KMS-11 (cell line): ENCODE measurements at regions not wholly inside any gene's neighbourhood (a gene's known extent, or its start where the extent isn't known, plus 50 kb on each side); places are given as distances from the start of the nearest gene placed in this dataset.

Source experiments
- H2AFZ ChIP-seq: fragments of 200-600 bp; sonication (generic); 2 replicates; pipeline ENCODE4 v1.6.1; 2016; ENCODE audit warnings: antibody characterized with exemption, mixed run types, low read depth
- H3K27ac ChIP-seq: fragments of 200-600 bp; sonication (generic); 2 replicates; pipeline ENCODE4 v1.6.1; 2016; ENCODE audit warnings: mild to moderate bottlenecking, mixed run types
- H3K27me3 ChIP-seq: fragments of 200-600 bp; sonication (generic); 2 replicates; pipeline ENCODE4 v1.6.1; 2017; ENCODE audit warnings: mild to moderate bottlenecking, low read depth, mixed run types, moderate library complexity; ENCODE audit not compliant: insufficient read depth
- H3K36me3 ChIP-seq: fragments of 200-600 bp; sonication (generic); 2 replicates; pipeline ENCODE4 v1.6.1; 2017; ENCODE audit warnings: mild to moderate bottlenecking, mixed run types; ENCODE audit not compliant: insufficient read depth
- H3K4me1 ChIP-seq: fragments of 200-600 bp; sonication (generic); 2 replicates; pipeline ENCODE4 v1.6.1; 2016; ENCODE audit warnings: mild to moderate bottlenecking, low read depth, mixed run types; ENCODE audit not compliant: poor library complexity, severe bottlenecking
- H3K4me2 ChIP-seq: fragments of 200-600 bp; sonication (generic); 2 replicates; pipeline ENCODE4 v1.7.0; 2016; ENCODE audit warnings: mild to moderate bottlenecking, mixed run types
- H3K4me3 ChIP-seq: fragments of 200-600 bp; sonication (generic); IDR thresholded peaks from 2 replicates; pipeline ENCODE4 v1.6.1; 2017; ENCODE audit warnings: low read depth, low read length, mixed read lengths; ENCODE audit not compliant: insufficient read depth
- H3K79me2 ChIP-seq: fragments of 200-600 bp; sonication (generic); 2 replicates; pipeline ENCODE4 v1.6.1; 2016; ENCODE audit warnings: low read depth, mixed run types; ENCODE audit not compliant: insufficient read depth
- H3K9ac ChIP-seq: fragments of 200-600 bp; sonication (generic); 2 replicates; pipeline ENCODE4 v1.6.1; 2016; ENCODE audit warnings: mild to moderate bottlenecking, mixed run types
- H4K20me1 ChIP-seq: fragments of 200-600 bp; sonication (generic); 2 replicates; pipeline ENCODE4 v1.6.1; 2016; ENCODE audit warnings: mild to moderate bottlenecking, mixed run types; ENCODE audit not compliant: insufficient read depth
- CTCF ChIP-seq: fragments of 200-600 bp; sonication (generic); conservative IDR thresholded peaks from 2 replicates; pipeline ENCODE4 v1.6.1; 2017; ENCODE audit warnings: low read depth, mild to moderate bottlenecking, antibody characterized with exemption, low read length, moderate library complexity, mixed read lengths

- no peaks in the 10 kb centered on the region for H3K36me3 ChIP-seq
- H4K20me1 ChIP-seq: no peaks in the 10 kb centered on the region
- H3K9ac ChIP-seq: no peak overlapping the region
- no peak overlapping the region for H3K4me2 ChIP-seq
- H3K4me1 ChIP-seq: no peaks in the 10 kb centered on the region
- no peak overlapping the region for H2AFZ ChIP-seq
- TF ChIP-seq CTCF: no peak
- no peaks in the 10 kb centered on the region for H3K27me3 ChIP-seq
- H3K79me2 ChIP-seq: no peaks in the 10 kb centered on the region
- no peak overlapping the region for H3K4me3 ChIP-seq
- no peak overlapping the region for H3K27ac ChIP-seq
Measured at GRCh38 chr18:11377766-11378540, 228.6 kb upstream of the PIEZO2 start.

GRCh38 chr18:11372163-11372562 lies 222.8 kb upstream of the PIEZO2 start:
- no peak for TF ChIP-seq CTCF
- Histone ChIP-seq H2AFZ (no peak overlapping the region), H3K27ac (no peak overlapping the region), H3K4me2 (no peak overlapping the region), H3K4me1 (no peaks in the 10 kb centered on the region), H3K4me3 (no peak overlapping the region), H3K79me2 (no peaks in the 10 kb centered on the region), H3K9ac (no peak overlapping the region), H4K20me1 (no peaks in the 10 kb centered on the region), H3K36me3 (no peaks in the 10 kb centered on the region), H3K27me3 (no peaks in the 10 kb centered on the region)

DNA sequence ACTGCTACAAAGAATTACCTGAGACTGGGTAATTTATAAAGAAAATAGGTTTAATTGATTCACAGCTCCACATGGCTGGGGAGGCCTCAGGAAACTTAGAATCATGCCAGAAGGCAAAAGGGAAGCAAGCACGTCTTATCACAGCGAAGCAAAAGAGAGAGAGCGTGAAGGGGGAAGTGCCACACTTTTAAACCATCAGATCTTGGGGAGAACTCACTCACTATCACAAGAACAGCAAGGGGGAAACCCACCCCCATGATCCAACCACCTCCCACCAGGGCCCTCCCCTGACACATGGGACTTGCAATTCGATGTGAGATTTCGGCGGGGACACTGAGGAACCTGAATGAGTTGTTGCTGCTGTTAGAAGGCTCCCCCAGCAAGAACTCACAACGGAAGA lies 220.2 kb upstream of the PIEZO2 start:
- no peak overlapping the region for H2AFZ ChIP-seq
- no peak overlapping the region for H3K27ac ChIP-seq
- H3K79me2 ChIP-seq: no peaks in the 10 kb centered on the region
- peaks cover 9% of the 10 kb centered on the region for H3K4me1 ChIP-seq
- no peaks in the 10 kb centered on the region for H3K27me3 ChIP-seq
- no peak overlapping the region for H3K9ac ChIP-seq
- no peak for TF ChIP-seq CTCF
- H4K20me1 ChIP-seq: no peaks in the 10 kb centered on the region
- no peak overlapping the region for H3K4me2 ChIP-seq
- H3K36me3 ChIP-seq: no peaks in the 10 kb centered on the region
- no peak overlapping the region for H3K4me3 ChIP-seq

DNA sequence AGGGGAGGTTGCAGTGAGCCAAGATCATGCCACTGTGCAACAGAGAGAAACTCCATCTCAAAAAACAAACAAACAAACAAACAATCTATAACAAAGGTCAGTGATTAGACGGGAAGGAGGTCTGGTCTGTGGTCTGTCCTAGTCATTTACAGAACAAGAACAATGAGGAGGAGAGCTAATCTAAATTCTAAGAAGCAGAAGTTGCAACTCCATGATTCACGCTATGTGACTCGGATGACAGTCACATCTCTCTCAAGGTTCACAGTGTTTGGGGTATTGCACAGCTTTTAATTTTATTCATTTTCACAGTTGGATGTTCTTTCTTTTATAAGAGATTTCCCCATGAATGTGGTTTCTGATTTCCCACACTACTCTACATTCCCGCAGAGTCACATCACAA lies 218.7 kb upstream of the PIEZO2 start:
- H3K9ac ChIP-seq: no peak overlapping the region
- no peak overlapping the region for H3K27ac ChIP-seq
- no peak for TF ChIP-seq CTCF

More for the DNA sequence above, 218.7 kb upstream of the PIEZO2 start:
- H3K36me3 ChIP-seq: no peaks in the 10 kb centered on the region
- H3K4me3 ChIP-seq: no peak overlapping the region
- H2AFZ ChIP-seq: no peak overlapping the region
- H3K79me2 ChIP-seq: no peaks in the 10 kb centered on the region
- H4K20me1 ChIP-seq: no peaks in the 10 kb centered on the region
- no peak overlapping the region for H3K4me2 ChIP-seq
- peaks cover 9% of the 10 kb centered on the region for H3K4me1 ChIP-seq
- H3K27me3 ChIP-seq: no peaks in the 10 kb centered on the region
